ENCODE measurements at regions not wholly inside any gene's neighbourhood (a gene's known extent, or its start where the extent isn't known, plus 50 kb on each side); places are given as distances from the start of the nearest gene placed in this dataset.

DNA sequence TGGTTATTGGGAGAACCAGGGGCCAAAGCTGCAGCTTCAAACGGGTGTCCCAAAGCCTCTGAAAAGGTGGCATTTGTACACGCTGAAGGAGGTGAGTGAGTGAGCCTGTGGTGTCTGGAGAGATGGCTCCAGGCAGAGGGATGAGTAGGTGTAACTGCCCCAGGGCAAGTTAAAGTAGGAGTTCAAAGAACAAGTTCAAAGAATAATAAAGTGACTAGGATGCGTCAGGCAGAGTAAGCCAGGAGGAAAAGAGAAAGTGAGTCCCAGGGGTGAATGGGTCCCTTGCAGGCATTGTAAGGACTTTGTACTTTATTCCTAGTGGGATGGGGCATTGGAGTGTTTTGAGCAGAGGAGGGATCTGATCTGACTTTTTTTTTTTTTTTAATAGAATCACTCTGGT is 201.4 kb upstream of the PWP1 start:
- Histone ChIP-seq H3K79me2 (ENCODE audit: insufficient read depth, low read length) (no peaks in the 10 kb centered on the region), H3K9ac (ENCODE audit: insufficient read depth, low read depth, low read length) (no peak overlapping the region), H3K27ac (ENCODE audit: extremely low read length, insufficient read depth, low read length) (no peak overlapping the region), H4K20me1 (ENCODE audit: insufficient read depth, low read length) (0 out of 2 replicates have a peak, but pooled peaks cover 2% of the 10 kb centered on the region), H3K4me3 (replicated peaks in 1 of 3; ENCODE audit: insufficient read depth in 1 of 3, low read depth in 2 of 3, low read length in 3 of 3) (no peak overlapping the region), H3K27me3 (ENCODE audit: control insufficient read depth in 1 of 2, insufficient read depth in 2 of 2, low read length in 2 of 2) (no peaks in the 10 kb centered on the region), H3K4me1 (ENCODE audit: insufficient read depth, low read length) (peaks cover 49% of the 10 kb centered on the region), H3K4me2 (ENCODE audit: low read depth, low read length) (peak overlapping the region; percentile 35; the same call in 1 of the 2 replicates), H2AFZ (ENCODE audit: low read length) (no peak overlapping the region), H3K9me3 (ENCODE audit: low read length) (no peaks in the 10 kb centered on the region), H3K36me3 (replicated peaks in 1 of 2; ENCODE audit: control insufficient read depth in 1 of 2, insufficient read depth in 2 of 2, low read length in 2 of 2) (no peaks in the 10 kb centered on the region)
- in situ Hi-C loops (cut with HindIII; ENCODE audit: extremely low pct_ligation_motif_present, low pct_unique_long_range_greater_than_20kb) (no loop called here), intact Hi-C loops (cut with micrococcal nuclease; ENCODE audit: unreplicated experiment) (no loop called here)
- POLR2A ChIA-PET = no interaction called here
- no TSS peak for BruUV-seq (replicated peaks)
- ATAC-seq = peak; percentile 41; the same call in 2 of the 3 replicates
- TF ChIP-seq KMT2A (CRISPR knock-in tag; IDR thresholded peaks at IDR 0.05) (no peak), ZNF891 (CRISPR knock-in tag; IDR thresholded peaks at IDR 0.05) (no peak), DPF2 (CRISPR knock-in tag; IDR thresholded peaks at IDR 0.05; ENCODE audit: borderline replicate concordance, low read depth) (no peak), MED13 (CRISPR knock-in tag; IDR thresholded peaks at IDR 0.05) (no peak), ZNF768 (CRISPR knock-in tag; IDR thresholded peaks at IDR 0.05) (no peak), NR3C1 (CRISPR knock-in tag; IDR thresholded peaks at IDR 0.05) (no peak)
- TF ChIP-seq, protein P1, sequence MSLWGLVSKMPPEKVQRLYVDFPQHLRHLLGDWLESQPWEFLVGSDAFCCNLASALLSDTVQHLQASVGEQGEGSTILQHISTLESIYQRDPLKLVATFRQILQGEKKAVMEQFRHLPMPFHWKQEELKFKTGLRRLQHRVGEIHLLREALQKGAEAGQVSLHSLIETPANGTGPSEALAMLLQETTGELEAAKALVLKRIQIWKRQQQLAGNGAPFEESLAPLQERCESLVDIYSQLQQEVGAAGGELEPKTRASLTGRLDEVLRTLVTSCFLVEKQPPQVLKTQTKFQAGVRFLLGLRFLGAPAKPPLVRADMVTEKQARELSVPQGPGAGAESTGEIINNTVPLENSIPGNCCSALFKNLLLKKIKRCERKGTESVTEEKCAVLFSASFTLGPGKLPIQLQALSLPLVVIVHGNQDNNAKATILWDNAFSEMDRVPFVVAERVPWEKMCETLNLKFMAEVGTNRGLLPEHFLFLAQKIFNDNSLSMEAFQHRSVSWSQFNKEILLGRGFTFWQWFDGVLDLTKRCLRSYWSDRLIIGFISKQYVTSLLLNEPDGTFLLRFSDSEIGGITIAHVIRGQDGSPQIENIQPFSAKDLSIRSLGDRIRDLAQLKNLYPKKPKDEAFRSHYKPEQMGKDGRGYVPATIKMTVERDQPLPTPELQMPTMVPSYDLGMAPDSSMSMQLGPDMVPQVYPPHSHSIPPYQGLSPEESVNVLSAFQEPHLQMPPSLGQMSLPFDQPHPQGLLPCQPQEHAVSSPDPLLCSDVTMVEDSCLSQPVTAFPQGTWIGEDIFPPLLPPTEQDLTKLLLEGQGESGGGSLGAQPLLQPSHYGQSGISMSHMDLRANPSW (CRISPR knock-in tag; IDR thresholded peaks at IDR 0.05; ENCODE audit: borderline replicate concordance) = no peak
- TF ChIP-seq, protein P2, sequence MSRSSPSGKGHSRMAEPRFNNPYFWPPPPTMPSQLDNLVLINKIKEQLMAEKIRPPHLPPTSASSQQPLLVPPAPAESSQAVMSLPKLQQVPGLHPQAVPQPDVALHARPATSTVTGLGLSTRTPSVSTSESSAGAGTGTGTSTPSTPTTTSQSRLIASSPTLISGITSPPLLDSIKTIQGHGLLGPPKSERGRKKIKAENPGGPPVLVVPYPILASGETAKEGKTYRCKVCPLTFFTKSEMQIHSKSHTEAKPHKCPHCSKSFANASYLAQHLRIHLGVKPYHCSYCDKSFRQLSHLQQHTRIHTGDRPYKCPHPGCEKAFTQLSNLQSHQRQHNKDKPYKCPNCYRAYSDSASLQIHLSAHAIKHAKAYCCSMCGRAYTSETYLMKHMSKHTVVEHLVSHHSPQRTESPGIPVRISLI (CRISPR knock-in tag; IDR thresholded peaks at IDR 0.05; ENCODE audit: borderline replicate concordance) = no peak
- TF ChIP-seq, protein P3, sequence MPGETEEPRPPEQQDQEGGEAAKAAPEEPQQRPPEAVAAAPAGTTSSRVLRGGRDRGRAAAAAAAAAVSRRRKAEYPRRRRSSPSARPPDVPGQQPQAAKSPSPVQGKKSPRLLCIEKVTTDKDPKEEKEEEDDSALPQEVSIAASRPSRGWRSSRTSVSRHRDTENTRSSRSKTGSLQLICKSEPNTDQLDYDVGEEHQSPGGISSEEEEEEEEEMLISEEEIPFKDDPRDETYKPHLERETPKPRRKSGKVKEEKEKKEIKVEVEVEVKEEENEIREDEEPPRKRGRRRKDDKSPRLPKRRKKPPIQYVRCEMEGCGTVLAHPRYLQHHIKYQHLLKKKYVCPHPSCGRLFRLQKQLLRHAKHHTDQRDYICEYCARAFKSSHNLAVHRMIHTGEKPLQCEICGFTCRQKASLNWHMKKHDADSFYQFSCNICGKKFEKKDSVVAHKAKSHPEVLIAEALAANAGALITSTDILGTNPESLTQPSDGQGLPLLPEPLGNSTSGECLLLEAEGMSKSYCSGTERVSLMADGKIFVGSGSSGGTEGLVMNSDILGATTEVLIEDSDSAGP (CRISPR knock-in tag; IDR thresholded peaks at IDR 0.05; ENCODE audit: borderline replicate concordance) = no peak
- FAIRE-seq = no peak
- WGBS (ENCODE audit: low lambda C conversion rate) = 15% methylated on average over 3 of the region's 3 CpGs
- CTCF ChIA-PET (ENCODE audit: low intra/inter-chr PET ratio, low total read pairs) = no interaction called here
- DNase-seq (ENCODE audit: low spot score) = peak; percentile 21
